ENCODE measurements at regions not wholly inside any gene's neighbourhood (a gene's known extent, or its start where the extent isn't known, plus 50 kb on each side); places are given as distances from the start of the nearest gene placed in this dataset.
"Not testable (repeated sequence)": the region's sequence is repeated elsewhere in the genome, so short reads cannot be mapped to it uniquely, and the experiment has no call there.

DNA sequence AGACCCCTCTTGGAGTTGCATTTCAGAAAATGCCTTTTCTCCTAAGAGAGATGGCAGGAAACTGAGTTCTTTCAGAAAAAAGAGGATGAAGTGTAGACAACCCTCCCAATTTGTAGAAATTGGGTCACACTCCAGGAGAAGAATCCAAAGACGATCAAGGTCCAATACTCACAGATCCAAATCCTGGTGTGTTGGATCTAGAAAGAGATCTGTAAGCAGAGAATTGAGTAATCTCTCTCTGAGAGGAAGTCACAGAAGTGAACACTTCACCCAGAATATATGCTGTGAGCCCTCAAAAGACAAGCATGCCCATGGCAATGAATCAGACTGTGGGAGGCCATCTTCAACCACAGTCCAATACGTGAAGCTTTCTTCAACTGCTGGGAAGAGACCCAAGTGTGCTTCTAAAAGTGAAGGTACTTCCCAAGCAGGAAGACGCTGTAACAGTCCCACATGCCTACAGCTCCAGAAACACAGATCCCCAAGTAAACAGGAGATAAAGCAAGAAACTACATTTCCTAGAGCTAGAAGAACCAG is 182.7 kb downstream of the SMC2 start:
- no peak for DNase-seq

DNA sequence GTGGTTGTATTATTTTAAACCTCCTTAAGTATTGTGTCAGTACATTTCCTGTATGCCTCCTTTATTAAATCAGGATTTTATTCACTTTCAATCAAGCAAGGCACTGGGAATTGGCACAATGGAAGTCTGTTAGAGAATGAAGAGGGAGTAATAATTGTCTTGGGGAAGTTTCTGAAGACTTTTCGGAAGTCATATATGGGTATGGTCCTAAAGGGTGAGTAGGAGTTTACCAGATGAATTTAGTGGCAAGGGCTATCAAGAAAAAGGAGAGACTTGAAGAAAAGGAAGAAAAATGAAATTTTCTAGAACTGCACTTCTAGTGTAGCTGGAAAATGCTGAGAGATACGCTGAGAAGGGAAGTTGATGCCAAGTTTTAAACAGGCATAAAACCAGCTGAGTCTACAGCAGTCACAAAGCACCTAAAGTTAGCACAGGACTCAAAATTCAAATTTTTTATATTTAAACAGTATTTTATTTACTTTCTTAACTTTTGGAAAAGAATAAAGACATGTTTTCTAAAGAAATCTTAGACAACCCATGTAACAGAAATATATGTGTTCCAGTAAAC is 184.9 kb downstream of the SMC2 start:
- no peak for DNase-seq

DNA sequence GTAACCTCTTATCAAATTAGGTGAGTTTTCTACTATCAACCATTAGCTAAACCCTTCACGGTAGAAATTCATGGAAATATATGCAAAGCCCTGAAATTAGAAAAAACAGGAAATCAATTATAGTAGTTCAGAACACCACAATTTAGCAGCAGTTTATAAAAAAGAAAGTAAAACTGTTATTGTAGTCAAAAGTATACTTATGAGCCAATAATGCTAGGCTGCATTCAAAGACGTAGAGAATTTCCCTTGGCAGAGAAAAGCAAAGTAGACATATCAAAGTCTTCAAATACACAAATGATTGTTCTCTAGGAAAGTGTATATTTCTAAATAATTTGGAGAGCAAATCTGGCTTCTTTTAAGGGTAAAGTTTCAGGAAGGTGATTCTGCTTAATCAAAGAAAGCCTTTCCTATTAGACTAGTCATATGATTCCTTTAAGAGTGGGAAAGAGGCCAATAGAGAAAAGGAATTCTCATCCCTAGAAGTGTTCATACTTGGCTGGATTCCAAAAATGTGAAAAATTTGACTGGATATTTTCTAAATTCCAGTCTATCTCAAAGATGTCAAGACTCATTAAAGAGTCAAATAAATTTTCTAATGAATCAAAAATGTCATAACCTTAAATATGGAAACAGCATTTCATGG is 185.5 kb downstream of the SMC2 start:
- no peak for DNase-seq

DNA sequence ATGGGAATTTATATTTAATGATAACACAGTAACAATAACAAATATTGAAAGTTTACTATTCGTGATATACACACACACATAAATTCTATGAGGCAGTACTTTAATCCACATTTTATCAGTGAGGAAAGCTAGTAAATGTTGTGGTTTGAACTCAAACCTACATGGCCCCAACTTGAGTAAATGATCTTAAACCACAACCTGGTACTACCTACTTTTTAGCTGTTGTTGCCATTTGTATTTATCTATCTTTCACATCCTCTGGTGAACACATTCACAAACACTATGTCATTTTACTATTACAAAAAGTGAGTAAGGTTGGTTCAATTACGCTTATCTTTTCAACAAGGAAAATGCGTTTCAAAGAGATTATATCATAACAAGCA is 186.1 kb downstream of the SMC2 start:
- no peak for DNase-seq

DNA sequence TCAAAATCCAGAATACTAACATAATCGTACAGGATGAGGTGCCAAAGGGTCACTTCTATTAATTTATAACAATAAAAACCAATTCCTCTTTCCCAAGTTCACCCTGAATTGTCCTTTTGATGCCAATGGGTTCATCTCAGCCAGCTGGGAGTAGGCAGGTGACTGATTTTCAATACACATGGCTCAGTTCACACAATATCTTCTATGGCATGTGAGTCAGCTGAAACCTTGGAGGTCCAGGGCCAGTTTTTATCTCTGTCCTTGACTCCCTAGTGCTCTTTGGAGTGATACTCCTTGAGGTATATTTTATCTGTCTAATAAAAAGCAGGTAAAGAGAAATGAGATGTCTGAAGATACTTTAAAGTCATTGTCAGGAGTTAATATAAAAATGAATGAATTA is 186.6 kb downstream of the SMC2 start:
- DNase-seq = no peak

- DNase-seq = no peak
Observed at GRCh38 chr9:104286187-104286586, 192.1 kb downstream of the SMC2 start.

DNA sequence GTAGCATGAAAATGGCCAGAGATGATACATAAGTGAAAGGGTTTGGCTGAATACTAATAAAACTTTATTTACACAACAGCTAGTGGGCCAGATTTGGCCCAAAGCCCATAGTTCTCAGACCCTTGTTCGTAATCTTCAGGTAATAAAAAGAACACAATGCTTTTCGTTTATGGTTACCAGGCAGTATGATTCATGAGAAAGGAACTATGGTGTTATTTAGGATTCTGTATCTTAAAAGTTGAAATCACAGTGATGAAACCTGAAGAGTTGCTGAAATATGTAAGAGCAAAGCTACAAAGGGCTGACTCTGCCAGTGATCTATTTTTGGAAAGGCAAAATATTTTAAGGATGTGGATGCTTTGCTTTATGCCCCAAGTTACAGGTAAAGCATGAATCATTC is 192.7 kb downstream of the SMC2 start:
- DNase-seq = no peak

GRCh38 chr9:104287253-104287878 is 193.3 kb downstream of the SMC2 start:
- DNase-seq = no peak

DNA sequence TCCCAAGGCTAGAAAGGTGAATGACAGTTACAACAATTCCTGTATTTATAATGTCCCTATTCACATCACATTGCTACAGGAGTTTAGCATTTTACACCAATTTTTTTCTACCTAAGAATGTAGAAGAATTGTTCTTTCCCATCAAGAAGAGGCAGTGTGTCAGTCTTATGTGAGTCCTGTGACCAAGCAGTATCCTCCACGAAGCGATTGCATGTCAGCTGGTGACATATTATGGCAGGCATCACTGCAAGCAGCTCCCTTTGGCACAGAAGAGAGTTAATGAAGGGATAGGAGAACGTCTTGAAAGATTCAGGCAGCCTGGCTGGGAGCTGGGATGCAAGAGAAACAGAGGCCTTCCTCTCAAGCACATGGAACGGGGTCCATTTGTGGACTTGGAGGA is 199.8 kb downstream of the SMC2 start:
- no peak for DNase-seq

DNA sequence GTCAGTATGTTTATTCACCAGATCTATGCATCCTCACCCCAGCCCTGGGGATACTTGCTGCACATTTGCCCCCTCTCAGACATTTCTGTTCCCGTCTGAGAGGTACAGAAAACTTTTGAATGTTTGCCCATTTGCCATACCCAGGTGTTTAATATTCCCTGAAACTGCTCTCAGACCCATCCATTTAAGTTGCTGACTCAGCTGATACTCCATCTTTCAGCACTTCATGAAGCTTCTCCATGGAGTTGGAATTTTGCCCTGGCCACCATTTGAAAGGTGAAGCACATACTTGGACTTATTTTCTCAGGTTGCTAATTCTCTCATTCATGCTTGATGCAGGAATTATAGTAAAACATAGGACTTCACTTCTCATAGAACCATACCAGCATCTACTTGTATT is 203.9 kb upstream of the OR13F1 start:
- no peak for DNase-seq

DNA sequence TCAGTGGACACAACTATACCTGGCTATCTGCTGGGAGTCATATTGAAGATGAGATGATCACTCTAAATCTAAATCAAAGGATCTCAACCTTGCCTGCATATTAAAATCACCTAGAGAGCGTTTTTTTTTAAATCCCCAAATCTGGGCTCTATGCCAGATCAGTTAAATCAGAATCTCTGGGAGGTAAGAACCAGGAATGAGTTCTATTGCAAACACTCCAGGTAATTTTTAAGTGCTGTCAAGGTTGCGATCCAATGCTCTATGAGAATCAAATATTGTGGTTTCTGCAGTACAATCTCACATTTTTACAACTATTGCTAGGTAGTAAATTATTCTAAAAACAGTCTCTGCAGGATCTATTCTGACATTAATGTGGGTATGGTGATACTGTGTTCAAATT is 202.3 kb upstream of the OR13F1 start:
- DNase-seq = no peak

GRCh38 chr9:104302775-104303174 is 201.3 kb upstream of the OR13F1 start:
- no peak for DNase-seq

DNA sequence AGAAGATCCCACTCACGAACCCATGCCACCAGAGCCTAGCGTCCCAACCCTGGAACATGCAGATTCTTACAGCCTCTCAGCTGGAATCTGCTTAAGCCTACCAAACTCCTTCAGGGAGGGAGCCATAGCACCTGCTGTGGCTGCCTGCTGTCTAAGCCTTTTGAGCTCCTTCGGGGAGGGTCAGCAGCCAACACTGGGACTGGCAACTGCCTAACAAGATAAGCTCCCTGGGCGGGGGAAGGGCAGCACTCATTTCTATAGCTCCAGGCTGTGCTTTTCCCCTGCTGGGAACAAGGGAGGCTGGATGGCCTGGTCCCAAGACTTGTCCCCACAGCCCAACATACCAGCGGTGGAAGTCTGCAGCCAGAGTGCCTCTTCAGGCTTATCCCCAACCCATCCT is 199.1 kb upstream of the OR13F1 start:
- no peak for DNase-seq

- no peak for DNase-seq
Observed at GRCh38 chr9:104313396-104314110, 190.5 kb upstream of the OR13F1 start.

DNA sequence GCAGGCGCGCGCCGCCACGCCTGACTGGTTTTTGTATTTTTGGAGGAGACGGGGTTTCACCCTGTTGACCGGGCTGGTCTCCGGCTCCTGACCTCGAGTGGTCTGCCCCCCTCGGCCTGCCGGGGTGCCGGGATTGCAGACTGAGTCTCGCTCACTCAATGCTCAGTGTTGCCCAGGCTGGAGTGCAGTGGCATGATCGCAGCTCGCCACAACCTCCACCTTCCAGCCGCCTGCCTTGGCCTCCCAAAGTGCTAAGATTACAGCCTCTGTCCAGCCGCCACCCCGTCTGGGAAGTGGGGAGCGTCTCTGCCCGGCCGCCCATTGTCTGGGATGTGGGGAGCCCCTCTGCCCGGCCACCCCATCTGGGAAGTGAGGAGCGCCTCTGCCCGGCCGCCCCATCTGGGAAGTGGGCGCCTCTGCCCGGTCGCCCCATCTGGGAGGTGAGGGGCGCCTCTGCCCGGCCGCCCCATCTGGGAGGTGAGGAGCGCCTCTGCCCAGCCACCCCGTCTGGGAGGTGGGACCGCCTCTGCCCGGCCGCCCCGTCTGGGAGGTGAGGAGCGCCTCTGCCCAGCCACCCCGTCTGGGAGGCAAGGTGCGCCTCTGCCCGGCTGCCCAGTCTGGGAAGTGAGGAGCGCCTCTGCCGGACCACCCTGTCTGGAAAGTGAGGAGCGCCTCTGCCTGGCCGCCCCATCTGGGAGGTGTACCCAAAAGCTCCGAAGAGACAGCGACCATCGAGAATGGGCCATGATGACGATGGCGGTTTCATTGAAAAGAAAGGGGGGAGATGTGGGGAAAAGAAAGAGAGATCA is 187.7 kb upstream of the OR13F1 start:
- DNase-seq = not testable (repeated sequence)

DNA sequence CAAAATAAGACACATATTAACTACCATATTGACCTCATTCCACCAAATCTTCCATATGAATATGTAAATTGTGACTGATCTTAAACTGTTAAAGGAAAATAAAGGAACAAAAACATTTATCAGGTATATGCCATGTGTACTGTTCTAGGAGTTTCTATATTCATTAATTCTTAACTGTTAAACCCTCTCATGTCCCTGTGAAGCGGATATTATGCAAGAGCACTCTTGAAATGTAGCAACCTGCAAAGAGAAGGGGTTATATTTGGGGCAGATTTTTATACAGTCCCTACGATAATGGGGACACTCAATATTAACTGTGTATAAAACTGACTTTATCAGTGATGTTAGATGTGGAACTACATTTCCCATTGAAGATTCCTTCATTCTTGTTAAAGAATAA is 184.9 kb upstream of the OR13F1 start:
- DNase-seq = no peak

DNA sequence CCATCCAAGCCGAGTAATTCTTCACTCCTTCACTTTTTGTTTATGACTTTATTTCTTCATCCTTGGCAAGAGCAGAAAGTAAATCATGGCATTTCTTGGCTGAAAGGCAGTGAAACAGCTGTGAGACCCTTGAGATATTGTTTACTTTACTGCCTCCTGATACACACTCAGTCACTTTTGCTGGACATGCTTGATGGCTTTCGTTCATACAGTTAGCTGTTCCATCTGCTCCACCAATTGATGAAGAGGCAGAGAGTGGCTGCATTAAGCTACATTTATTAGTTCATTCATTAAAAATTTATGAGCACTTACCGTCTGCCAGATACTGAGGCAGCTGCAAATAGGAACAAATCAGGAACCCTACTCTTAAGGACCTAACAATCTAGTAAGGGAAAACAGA is 184.4 kb upstream of the OR13F1 start:
- DNase-seq = no peak

GRCh38 chr9:104322596-104322995 is 181.5 kb upstream of the OR13F1 start:
- no peak for DNase-seq

- DNase-seq = not testable (repeated sequence)
Observed at GRCh38 chr9:104323967-104324694, 179.9 kb upstream of the OR13F1 start.

DNA sequence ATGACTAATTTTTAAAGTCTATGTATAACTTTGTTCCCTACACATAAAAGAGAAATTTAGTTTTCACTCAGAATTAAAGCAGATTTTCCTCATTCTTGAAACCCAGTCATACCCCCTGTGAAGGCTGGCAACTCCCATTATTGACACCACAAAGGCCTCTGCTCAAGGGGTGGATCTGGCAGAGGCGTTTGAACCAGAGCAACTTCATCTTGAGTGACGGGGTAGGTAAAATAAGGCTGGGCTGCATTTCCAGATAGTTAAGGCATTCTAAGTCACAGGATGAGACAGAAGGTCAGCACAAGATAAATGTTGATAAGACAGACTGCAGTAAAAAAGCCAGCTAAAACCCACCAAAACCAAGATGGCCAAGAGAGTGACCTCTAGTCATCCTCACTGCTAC is 177.2 kb upstream of the OR13F1 start:
- DNase-seq = no peak

DNA sequence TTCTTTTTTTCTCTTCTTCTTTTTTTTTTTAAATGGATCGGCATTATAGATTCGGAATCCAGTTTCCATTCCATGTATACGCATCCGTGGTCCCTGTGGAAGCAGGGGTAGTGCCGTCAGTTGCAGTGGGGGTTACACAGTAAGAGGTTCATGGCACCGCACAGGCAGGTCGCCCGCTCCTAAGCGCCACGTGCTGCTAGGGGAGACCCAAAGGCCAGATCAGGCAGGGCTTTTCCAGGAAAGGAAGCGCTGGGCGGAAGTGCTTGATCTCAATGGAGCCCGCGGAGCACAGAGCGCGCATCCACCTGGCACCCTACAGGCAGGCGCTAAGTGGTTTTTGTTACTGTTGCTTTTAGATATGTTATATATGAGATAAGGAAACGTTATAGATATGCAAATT is 174.8 kb upstream of the OR13F1 start:
- no peak for DNase-seq

DNA sequence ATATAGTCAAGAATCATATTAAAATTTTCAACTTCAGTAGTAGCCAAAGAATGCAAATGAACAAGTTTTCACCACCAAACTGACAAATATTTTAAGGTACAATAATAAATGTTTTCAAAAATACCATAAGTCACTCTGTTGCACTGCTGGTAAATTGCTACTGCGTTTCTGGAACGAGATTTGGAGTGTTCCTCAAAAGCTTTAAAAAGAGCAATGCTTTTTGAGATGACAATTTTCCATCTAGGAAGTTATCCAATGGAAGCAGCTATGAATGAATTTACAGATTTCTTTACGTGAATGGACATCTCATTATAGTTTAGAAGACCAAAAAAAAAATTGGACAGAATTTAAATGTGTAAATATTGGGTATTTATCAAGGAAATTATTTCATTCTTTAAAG is 173.2 kb upstream of the OR13F1 start:
- DNase-seq = no peak

Data from midbrain (tissue), 1 donor.